ENCODE measurements at regions not wholly inside any gene's neighbourhood (a gene's known extent, or its start where the extent isn't known, plus 50 kb on each side); places are given as distances from the start of the nearest gene placed in this dataset.

DNA sequence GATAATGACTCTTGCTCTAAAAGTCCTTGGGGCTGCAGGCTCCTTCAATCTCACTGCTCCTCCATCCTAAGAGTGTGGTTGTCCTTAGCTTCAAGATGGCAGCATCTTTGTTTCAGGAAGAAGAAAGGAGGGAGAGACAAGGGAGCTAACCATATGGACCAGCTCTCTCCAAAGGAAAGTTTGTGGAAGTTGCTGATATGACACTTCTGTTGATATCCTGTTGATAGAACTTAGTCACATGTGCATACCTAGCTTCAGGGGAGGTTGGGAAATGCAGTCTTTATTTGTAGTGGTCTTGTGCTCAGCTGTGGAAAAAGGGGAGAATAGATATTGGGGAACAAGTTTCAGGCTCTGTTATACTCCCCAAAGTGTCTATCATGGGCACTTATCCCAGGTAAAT lies 186.9 kb downstream of the GIPC2 start:
- Histone ChIP-seq H3K27ac (ENCODE audit: low read depth, low read length) (no peak overlapping the region), H3K4me1 (ENCODE audit: insufficient read depth, low read length) (no peaks in the 10 kb centered on the region), H3K27me3 (ENCODE audit: insufficient read depth, low read length) (no peaks in the 10 kb centered on the region), H3K4me3 (ENCODE audit: low read length in 2 of 2) (no peak overlapping the region), H3K36me3 (ENCODE audit: insufficient read depth, low read length) (no peaks in the 10 kb centered on the region), H3K9me3 (ENCODE audit: control insufficient read depth in 1 of 2, low read length in 2 of 2) (no peaks in the 10 kb centered on the region)
- Mint-ChIP-seq H3K4me1 (no peaks in the 10 kb centered on the region), H3K4me3 (no peak overlapping the region), H3K36me3 (no peaks in the 10 kb centered on the region), H3K27ac (no peak overlapping the region), H3K27me3 (peaks cover 2 to 6% of the 10 kb centered on the region in 2 donors), H3K9me3 (peaks cover 0 to 3% (median under 1%) of the 10 kb centered on the region in 8 donors)
- no peak for DNase-seq
- intact Hi-C loops (cut with micrococcal nuclease) = no loop called here
- CTCF ChIA-PET (ENCODE audit: partially characterized antibody) = no interaction called here
- POLR2A ChIA-PET (ENCODE audit: partially characterized antibody) = no interaction called here

DNA sequence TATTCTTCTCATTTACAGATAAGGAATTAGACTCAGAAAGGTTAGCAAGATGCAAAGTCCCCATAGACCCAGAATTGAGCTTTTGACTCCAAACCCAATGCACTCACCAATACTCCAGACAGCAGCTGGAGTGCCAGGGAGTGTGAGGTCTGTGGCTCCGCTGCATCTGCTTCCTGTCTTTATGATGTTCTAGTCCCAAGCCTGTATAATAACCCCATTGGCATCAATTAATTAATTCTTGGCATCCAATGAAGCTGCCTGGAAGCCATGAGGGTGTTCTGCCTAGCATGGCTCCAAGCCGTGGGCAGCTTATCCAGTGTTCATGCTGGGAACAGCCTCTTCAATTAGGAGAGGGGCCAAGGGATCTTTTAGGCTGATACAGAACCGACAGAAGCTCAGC lies 188.7 kb downstream of the GIPC2 start:
- H3K27me3 Mint-ChIP-seq = peaks cover 2 to 6% of the 10 kb centered on the region in 2 donors
- no peaks in the 10 kb centered on the region for H3K27me3 ChIP-seq (ENCODE audit: insufficient read depth, low read length)
- ChIA-PET POLR2A (ENCODE audit: partially characterized antibody) (no interaction called here), CTCF (ENCODE audit: partially characterized antibody) (no interaction called here)
- no peaks in the 10 kb centered on the region for H3K4me1 Mint-ChIP-seq
- H3K4me1 ChIP-seq (ENCODE audit: insufficient read depth, low read length) = no peaks in the 10 kb centered on the region
- H3K4me3 ChIP-seq (ENCODE audit: low read length in 2 of 2) = no peak overlapping the region
- H3K36me3 Mint-ChIP-seq = no peaks in the 10 kb centered on the region
- intact Hi-C loops (cut with micrococcal nuclease) = no loop called here
- no peak for DNase-seq
- H3K27ac Mint-ChIP-seq = no peak overlapping the region
- H3K36me3 ChIP-seq (ENCODE audit: insufficient read depth, low read length) = no peaks in the 10 kb centered on the region
- peaks cover 0 to 10% (median 3%) of the 10 kb centered on the region in 8 donors for H3K9me3 Mint-ChIP-seq
- no peaks in the 10 kb centered on the region for H3K9me3 ChIP-seq (ENCODE audit: control insufficient read depth in 1 of 2, low read length in 2 of 2)
- no peak overlapping the region for H3K27ac ChIP-seq (ENCODE audit: low read depth, low read length)
- H3K4me3 Mint-ChIP-seq = no peak overlapping the region

DNA sequence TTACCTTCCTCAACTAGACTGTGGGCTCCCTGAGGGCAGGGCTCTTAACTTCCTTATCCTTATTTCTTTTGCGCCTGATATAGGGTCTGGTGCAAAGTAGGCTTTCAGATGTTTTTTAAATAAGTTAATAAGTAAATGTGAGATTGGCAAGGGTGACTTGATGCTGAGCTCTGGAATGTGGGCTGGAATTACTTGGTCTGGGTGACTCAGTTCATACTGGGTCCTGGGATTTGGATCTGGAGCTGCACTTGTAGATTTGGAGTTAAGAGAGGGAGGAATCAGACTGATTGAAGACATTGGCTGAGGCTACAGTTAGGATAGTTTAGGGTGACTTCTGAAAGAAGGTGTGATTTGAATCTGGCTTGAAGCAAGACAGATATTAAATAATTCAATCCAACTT lies 190.9 kb downstream of the GIPC2 start:
- Mint-ChIP-seq H3K4me1 (no peaks in the 10 kb centered on the region), H3K4me3 (no peak overlapping the region), H3K27ac (no peak overlapping the region), H3K9me3 (peaks cover 0 to 13% (median 4%) of the 10 kb centered on the region in 8 donors), H3K27me3 (peaks cover 2 to 5% of the 10 kb centered on the region in 2 donors), H3K36me3 (no peaks in the 10 kb centered on the region)
- ChIA-PET POLR2A (ENCODE audit: partially characterized antibody) (no interaction called here), CTCF (ENCODE audit: partially characterized antibody) (no interaction called here)
- H3K27ac ChIP-seq (ENCODE audit: low read depth, low read length) = no peak overlapping the region
- no peaks in the 10 kb centered on the region for H3K4me1 ChIP-seq (ENCODE audit: insufficient read depth, low read length)
- intact Hi-C loops (cut with micrococcal nuclease) = no loop called here
- no peak overlapping the region for H3K4me3 ChIP-seq (ENCODE audit: low read length in 2 of 2)
- DNase-seq = no peak
- H3K9me3 ChIP-seq (ENCODE audit: control insufficient read depth in 1 of 2, low read length in 2 of 2) = no peaks in the 10 kb centered on the region
- no peaks in the 10 kb centered on the region for H3K36me3 ChIP-seq (ENCODE audit: insufficient read depth, low read length)
- no peaks in the 10 kb centered on the region for H3K27me3 ChIP-seq (ENCODE audit: insufficient read depth, low read length)

DNA sequence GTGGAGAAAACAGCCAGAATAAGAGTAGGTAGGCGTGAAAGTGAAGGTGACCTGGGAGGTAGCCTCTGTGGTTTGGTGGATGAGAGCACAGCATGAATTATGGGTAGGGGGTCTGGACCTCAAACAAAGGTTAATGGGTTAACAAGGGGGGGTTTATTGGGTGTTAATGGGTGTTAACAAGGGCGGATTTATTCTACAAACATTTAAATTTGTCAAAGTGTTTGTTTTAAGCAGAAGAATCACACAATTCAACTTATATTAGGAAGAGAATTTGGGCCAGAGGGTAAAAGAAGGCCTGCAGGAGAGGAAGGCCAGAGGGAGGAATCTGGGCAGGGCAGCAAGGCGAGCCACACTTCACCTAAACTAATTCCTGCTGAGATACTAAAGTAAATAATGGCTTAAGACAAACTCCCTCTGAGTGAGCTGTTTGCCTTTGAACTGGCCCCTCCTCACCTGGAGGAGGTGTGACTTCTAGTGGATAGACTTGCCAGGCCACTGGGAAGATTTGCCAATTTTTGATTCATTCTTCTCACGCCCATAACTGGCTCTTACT lies 191.7 kb downstream of the GIPC2 start:
- Histone ChIP-seq H3K4me1 (ENCODE audit: insufficient read depth, low read length) (no peaks in the 10 kb centered on the region), H3K27me3 (ENCODE audit: insufficient read depth, low read length) (no peaks in the 10 kb centered on the region), H3K4me3 (ENCODE audit: low read length in 2 of 2) (no peak overlapping the region), H3K27ac (ENCODE audit: low read depth, low read length) (no peak overlapping the region), H3K36me3 (ENCODE audit: insufficient read depth, low read length) (no peaks in the 10 kb centered on the region), H3K9me3 (ENCODE audit: control insufficient read depth in 1 of 2, low read length in 2 of 2) (no peaks in the 10 kb centered on the region)
- no peak overlapping the region for H3K4me3 Mint-ChIP-seq
- no peak for DNase-seq
- H3K36me3 Mint-ChIP-seq = no peaks in the 10 kb centered on the region
- peaks cover 1 to 2% of the 10 kb centered on the region in 2 donors for H3K27me3 Mint-ChIP-seq
- H3K27ac Mint-ChIP-seq = no peak overlapping the region
- intact Hi-C loops (cut with micrococcal nuclease) = no loop called here
- POLR2A ChIA-PET (ENCODE audit: partially characterized antibody) = no interaction called here
- H3K4me1 Mint-ChIP-seq = no peaks in the 10 kb centered on the region
- CTCF ChIA-PET (ENCODE audit: partially characterized antibody) = no interaction called here
- peaks cover 0 to 13% (median 4%) of the 10 kb centered on the region in 8 donors for H3K9me3 Mint-ChIP-seq

DNA sequence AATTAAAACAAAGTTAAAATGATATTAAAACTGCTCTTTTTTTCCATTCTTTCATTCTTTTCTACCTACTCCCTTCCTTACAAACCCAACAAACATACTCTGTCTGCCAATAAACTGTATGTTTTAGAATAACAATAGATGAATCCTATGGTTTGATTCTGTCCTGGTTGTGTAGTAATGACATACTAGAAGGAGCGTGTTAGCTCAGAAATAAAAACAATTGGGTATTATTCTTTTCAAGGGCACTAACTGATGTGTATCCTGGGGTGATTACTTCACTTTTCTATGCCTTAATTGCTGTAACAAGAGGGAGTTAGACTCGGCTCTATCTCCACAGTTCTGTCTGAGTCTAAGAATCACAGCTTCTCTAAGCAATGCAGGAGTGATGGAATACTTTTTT lies 194.4 kb downstream of the GIPC2 start:
- no peaks in the 10 kb centered on the region for H3K4me1 Mint-ChIP-seq
- intact Hi-C loops (cut with micrococcal nuclease) = no loop called here
- H3K4me3 Mint-ChIP-seq = no peak overlapping the region
- no peaks in the 10 kb centered on the region for H3K36me3 Mint-ChIP-seq
- no peak overlapping the region for H3K27ac Mint-ChIP-seq
- H3K9me3 Mint-ChIP-seq = peaks cover 0 to 13% (median 4%) of the 10 kb centered on the region in 8 donors
- CTCF ChIA-PET (ENCODE audit: partially characterized antibody) = no interaction called here
- Histone ChIP-seq H3K27ac (ENCODE audit: low read depth, low read length) (no peak overlapping the region), H3K4me3 (ENCODE audit: low read length in 2 of 2) (no peak overlapping the region), H3K36me3 (ENCODE audit: insufficient read depth, low read length) (no peaks in the 10 kb centered on the region), H3K27me3 (ENCODE audit: insufficient read depth, low read length) (no peaks in the 10 kb centered on the region), H3K4me1 (ENCODE audit: insufficient read depth, low read length) (no peaks in the 10 kb centered on the region), H3K9me3 (ENCODE audit: control insufficient read depth in 1 of 2, low read length in 2 of 2) (no peaks in the 10 kb centered on the region)
- peaks cover 0 to 2% of the 10 kb centered on the region in 2 donors for H3K27me3 Mint-ChIP-seq
- POLR2A ChIA-PET (ENCODE audit: partially characterized antibody) = no interaction called here
- DNase-seq = no peak

DNA sequence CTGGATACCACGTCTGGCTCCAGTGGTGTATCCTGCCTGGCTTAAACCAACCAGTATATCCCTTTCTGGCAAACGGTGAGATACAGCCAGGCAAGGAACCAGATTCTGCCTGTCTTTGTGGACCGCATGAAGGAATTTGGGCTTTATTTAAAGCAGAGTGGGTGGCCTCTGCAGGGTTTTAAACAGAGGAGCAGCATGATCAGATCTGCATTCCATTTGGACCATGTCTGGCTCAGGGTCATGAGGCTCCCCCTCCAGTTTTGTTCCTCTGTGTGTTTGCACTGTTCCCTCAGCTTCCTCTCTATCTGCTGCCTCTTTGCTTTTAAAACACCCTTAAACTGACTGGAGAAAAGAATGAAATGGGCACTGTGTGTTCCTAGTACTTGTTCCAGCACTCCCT lies 195.0 kb downstream of the GIPC2 start:
- Histone ChIP-seq H3K4me3 (ENCODE audit: low read length in 2 of 2) (no peak overlapping the region), H3K27ac (ENCODE audit: low read depth, low read length) (no peak overlapping the region), H3K9me3 (ENCODE audit: control insufficient read depth in 1 of 2, low read length in 2 of 2) (no peaks in the 10 kb centered on the region), H3K4me1 (ENCODE audit: insufficient read depth, low read length) (no peaks in the 10 kb centered on the region), H3K36me3 (ENCODE audit: insufficient read depth, low read length) (no peaks in the 10 kb centered on the region), H3K27me3 (ENCODE audit: insufficient read depth, low read length) (no peaks in the 10 kb centered on the region)
- Mint-ChIP-seq H3K27ac (no peak overlapping the region), H3K27me3 (peaks cover 0 to 2% of the 10 kb centered on the region in 2 donors), H3K4me3 (no peak overlapping the region), H3K4me1 (no peaks in the 10 kb centered on the region), H3K36me3 (no peaks in the 10 kb centered on the region), H3K9me3 (peaks cover 0 to 13% (median 4%) of the 10 kb centered on the region in 8 donors)
- ChIA-PET POLR2A (ENCODE audit: partially characterized antibody) (no interaction called here), CTCF (ENCODE audit: partially characterized antibody) (no interaction called here)
- no peak for DNase-seq
- intact Hi-C loops (cut with micrococcal nuclease) = no loop called here

DNA sequence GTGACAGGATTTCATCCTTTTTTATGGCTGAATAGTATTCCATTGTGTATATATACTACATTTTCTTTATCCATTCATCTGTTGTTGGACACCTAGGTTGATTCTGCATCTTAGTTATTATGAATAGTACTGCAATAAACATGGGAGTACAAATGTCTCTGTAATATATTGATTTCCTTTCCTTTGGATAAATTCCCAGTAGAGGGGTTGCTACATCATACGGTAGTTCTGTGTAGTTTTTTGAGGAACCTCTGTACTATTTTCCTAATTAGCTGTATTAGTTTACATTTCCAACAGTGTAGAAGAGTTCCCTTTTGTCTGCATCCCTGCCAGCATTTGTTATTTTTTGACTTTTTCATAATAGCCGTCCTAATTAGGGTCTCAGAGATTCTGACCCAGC lies 201.3 kb downstream of the GIPC2 start:
- DNase-seq = no peak
- Mint-ChIP-seq H3K36me3 (no peaks in the 10 kb centered on the region), H3K27ac (no peak overlapping the region), H3K27me3 (peaks cover 3 to 8% of the 10 kb centered on the region in 2 donors), H3K4me1 (no peaks in the 10 kb centered on the region), H3K4me3 (no peak overlapping the region), H3K9me3 (peaks cover 0 to 4% (median 0%) of the 10 kb centered on the region in 8 donors)
- no peak overlapping the region for H3K4me3 ChIP-seq (ENCODE audit: low read length in 2 of 2)
- POLR2A ChIA-PET (ENCODE audit: partially characterized antibody) = no interaction called here
- H3K27me3 ChIP-seq (ENCODE audit: insufficient read depth, low read length) = no peaks in the 10 kb centered on the region
- H3K27ac ChIP-seq (ENCODE audit: low read depth, low read length) = no peak overlapping the region
- intact Hi-C loops (cut with micrococcal nuclease) = no loop called here
- no peaks in the 10 kb centered on the region for H3K9me3 ChIP-seq (ENCODE audit: control insufficient read depth in 1 of 2, low read length in 2 of 2)
- H3K36me3 ChIP-seq (ENCODE audit: insufficient read depth, low read length) = no peaks in the 10 kb centered on the region
- CTCF ChIA-PET (ENCODE audit: partially characterized antibody) = no interaction called here
- H3K4me1 ChIP-seq (ENCODE audit: insufficient read depth, low read length) = no peaks in the 10 kb centered on the region

DNA sequence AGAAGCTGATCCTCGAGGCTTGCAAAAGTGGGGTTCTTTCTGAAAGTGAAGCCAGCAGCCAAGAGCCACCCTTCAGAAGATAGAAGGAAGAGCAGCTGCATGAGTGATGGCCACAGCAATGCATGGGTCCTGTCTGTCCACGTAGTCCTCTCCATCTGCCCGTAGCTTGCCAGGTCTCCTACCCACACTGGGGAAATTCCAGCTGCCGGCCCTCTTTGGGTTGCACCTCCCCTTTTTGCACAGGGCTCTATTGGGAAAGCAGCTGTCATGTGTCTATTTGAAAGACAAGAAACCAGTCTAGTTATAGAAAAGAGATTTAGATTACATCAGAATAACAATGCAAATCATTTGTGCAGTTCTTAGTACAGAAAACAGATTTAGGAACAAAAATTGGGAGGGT lies 204.4 kb downstream of the GIPC2 start:
- Histone ChIP-seq H3K36me3 (ENCODE audit: insufficient read depth, low read length) (no peaks in the 10 kb centered on the region), H3K4me1 (ENCODE audit: insufficient read depth, low read length) (no peaks in the 10 kb centered on the region), H3K9me3 (ENCODE audit: control insufficient read depth in 1 of 2, low read length in 2 of 2) (no peaks in the 10 kb centered on the region), H3K27me3 (ENCODE audit: insufficient read depth, low read length) (no peaks in the 10 kb centered on the region), H3K27ac (ENCODE audit: low read depth, low read length) (no peak overlapping the region), H3K4me3 (ENCODE audit: low read length in 2 of 2) (no peak overlapping the region)
- intact Hi-C loops (cut with micrococcal nuclease) = no loop called here
- H3K27ac Mint-ChIP-seq = no peak overlapping the region
- no peaks in the 10 kb centered on the region for H3K36me3 Mint-ChIP-seq
- H3K4me3 Mint-ChIP-seq = no peak overlapping the region
- peaks cover 0 to 4% (median 1%) of the 10 kb centered on the region in 8 donors for H3K9me3 Mint-ChIP-seq
- DNase-seq = no peak
- no peaks in the 10 kb centered on the region for H3K4me1 Mint-ChIP-seq
- POLR2A ChIA-PET (ENCODE audit: partially characterized antibody) = no interaction called here
- peaks cover 3 to 7% of the 10 kb centered on the region in 2 donors for H3K27me3 Mint-ChIP-seq
- CTCF ChIA-PET (ENCODE audit: partially characterized antibody) = no interaction called here
